BE2C (cell line): ENCODE measurements at regions not wholly inside any gene's neighbourhood (a gene's known extent, or its start where the extent isn't known, plus 50 kb on each side); places are given as distances from the start of the nearest gene placed in this dataset.

Experiments used
- DNase-seq: peaks from one replicate; pipeline ENCODE4 v3.0.0-alpha.2; 2020
- H3K27me3 ChIP-seq: fragments of 250-450 bp; sonication (Bioruptor Pico); 2 replicates; pipeline ENCODE4 v1.5.1; 2020; ENCODE audit warnings: mild to moderate bottlenecking
- H3K36me3 ChIP-seq: fragments of 250-450 bp; sonication (Bioruptor Pico); 2 replicates; pipeline ENCODE4 v1.5.1; 2020; ENCODE audit warnings: mild to moderate bottlenecking
- H3K4me1 ChIP-seq: fragments of 250-450 bp; sonication (Bioruptor Pico); 2 replicates; pipeline ENCODE4 v1.5.1; 2020
- H3K4me3 ChIP-seq: 2 replicates; pipeline ENCODE4 v1.5.1; 2011; ENCODE audit warnings: low read depth, low read length
- H3K9me3 ChIP-seq: fragments of 250-450 bp; sonication (Bioruptor Pico); 2 replicates; pipeline ENCODE4 v1.5.1; 2020
- TF ChIP-seq, protein P1 (sequence below): IDR thresholded peaks from 2 replicates; pipeline ENCODE4 v1.5.1; 2012; ENCODE audit warnings: mild to moderate bottlenecking, low read depth, low read length

DNA sequence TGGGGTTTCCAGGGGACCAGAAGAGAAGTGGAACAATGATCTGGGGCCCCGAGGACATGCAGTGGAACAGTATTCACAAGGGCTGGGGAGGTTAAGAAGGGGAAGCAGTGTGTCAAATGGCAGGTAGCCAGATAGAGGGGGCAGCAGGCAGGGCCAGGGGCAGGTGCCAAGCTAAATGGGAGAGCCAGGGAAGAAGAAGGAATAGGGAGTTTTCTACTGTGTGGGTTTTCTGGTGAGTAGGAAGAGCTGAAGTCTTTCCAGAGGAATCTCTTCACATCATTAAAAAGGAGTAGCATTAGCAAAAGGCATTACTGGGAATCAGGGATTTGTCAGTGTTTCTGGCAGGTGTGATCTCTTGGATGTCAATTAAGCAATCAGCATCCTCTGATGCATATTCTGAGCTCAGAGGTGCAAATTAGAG lies 55.8 kb downstream of the IRAG1 start:
- H3K36me3 ChIP-seq, result no peaks in the 10 kb centered on the region
- H3K4me3 ChIP-seq, result no peak overlapping the region
- no peaks in the 10 kb centered on the region for H3K27me3 ChIP-seq
- no peaks in the 10 kb centered on the region for H3K4me1 ChIP-seq
- TF ChIP-seq, protein P1, sequence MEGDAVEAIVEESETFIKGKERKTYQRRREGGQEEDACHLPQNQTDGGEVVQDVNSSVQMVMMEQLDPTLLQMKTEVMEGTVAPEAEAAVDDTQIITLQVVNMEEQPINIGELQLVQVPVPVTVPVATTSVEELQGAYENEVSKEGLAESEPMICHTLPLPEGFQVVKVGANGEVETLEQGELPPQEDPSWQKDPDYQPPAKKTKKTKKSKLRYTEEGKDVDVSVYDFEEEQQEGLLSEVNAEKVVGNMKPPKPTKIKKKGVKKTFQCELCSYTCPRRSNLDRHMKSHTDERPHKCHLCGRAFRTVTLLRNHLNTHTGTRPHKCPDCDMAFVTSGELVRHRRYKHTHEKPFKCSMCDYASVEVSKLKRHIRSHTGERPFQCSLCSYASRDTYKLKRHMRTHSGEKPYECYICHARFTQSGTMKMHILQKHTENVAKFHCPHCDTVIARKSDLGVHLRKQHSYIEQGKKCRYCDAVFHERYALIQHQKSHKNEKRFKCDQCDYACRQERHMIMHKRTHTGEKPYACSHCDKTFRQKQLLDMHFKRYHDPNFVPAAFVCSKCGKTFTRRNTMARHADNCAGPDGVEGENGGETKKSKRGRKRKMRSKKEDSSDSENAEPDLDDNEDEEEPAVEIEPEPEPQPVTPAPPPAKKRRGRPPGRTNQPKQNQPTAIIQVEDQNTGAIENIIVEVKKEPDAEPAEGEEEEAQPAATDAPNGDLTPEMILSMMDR, result no peak
- DNase-seq, result no peak
- no peaks in the 10 kb centered on the region for H3K9me3 ChIP-seq

DNA sequence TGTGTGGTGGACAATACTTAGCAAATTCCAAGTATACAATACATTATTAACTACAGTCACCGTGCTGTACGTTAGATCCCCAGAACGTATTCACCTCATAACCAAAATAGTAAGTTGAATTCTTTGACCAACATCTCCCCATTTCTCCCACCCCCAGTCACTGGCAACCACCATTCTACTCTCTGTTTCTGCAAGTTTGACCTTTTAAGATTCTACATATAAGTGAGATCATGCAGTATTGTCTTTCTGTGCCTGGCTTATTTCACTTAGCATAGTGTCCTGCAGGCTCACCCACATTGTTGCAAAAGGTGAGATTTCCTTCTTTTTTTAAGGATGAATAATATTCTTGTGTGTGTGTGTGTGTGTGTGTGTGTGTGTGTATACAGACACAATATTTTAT lies 59.1 kb downstream of the IRAG1 start:
- Histone ChIP-seq H3K4me1 (no peaks in the 10 kb centered on the region), H3K4me3 (no peak overlapping the region), H3K36me3 (no peaks in the 10 kb centered on the region), H3K9me3 (no peaks in the 10 kb centered on the region), H3K27me3 (no peaks in the 10 kb centered on the region)
- no peak for DNase-seq
- TF ChIP-seq, protein P1, result no peak

DNA sequence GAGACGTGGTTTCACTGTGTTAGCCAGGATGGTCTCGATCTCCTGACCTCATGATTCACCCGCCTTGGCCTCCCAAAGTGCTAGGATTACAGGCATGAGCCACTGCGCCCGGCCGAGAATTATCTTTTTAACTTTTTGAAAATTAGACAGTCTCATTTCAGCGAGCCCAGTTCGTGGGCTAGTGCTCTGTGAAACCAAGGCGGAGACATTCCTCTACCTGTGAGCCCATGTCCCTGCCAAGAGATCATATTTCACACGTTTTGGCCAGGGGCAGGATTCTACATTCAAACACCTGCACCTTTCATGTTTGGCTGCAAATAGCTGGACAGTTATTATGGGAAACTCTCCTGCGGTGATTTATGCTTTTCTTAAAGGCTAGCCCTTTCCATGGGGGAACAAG lies 60.3 kb downstream of the IRAG1 start:
- H3K9me3 ChIP-seq, result no peaks in the 10 kb centered on the region
- H3K27me3 ChIP-seq, result no peaks in the 10 kb centered on the region
- no peak overlapping the region for H3K4me3 ChIP-seq
- TF ChIP-seq, protein P1, result no peak
- H3K36me3 ChIP-seq, result no peaks in the 10 kb centered on the region
- no peak for DNase-seq
- H3K4me1 ChIP-seq, result no peaks in the 10 kb centered on the region

DNA sequence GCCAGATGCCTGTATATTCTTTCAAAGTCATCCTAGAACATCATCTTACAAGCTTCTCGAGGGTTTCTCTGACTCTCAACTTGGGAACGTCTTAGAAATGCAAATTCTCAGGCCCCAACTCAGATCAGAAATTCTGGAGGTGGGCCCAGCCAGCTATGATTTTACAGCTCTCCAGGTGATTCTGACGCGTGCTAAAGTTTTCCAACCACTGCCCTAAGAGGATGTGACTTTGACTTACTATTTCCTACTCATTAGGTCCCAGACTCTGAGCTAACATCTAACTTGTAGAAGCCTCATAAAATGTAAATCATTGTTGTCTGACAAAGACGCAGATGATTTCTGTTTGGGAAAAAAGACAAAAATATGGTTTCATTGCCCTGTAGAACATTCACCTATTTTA lies 61.1 kb downstream of the IRAG1 start:
- Histone ChIP-seq H3K9me3 (no peaks in the 10 kb centered on the region), H3K36me3 (no peaks in the 10 kb centered on the region), H3K4me3 (no peak overlapping the region), H3K27me3 (no peaks in the 10 kb centered on the region), H3K4me1 (no peaks in the 10 kb centered on the region)
- DNase-seq, result no peak
- TF ChIP-seq, protein P1, result no peak

DNA sequence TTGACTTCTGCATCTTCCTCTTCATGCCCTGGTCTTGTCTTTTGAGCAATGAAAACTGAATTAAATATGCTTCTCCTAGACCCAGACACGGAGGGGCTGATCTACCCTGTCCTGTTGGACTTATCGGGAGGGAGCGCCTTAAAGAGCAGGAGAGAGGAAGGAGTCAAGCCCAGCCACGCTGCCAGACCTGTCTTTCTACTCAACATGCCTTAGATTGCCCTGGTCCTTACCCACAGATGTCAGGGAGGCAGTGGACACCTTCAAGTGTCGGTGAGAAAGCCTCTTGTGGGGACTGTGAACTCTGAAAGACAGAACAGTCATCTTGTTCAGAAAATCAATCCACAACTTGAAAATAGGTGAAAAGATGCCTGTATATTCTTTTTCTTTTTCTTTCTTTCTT lies 61.8 kb downstream of the IRAG1 start:
- no peaks in the 10 kb centered on the region for H3K27me3 ChIP-seq
- no peak overlapping the region for H3K4me3 ChIP-seq
- no peaks in the 10 kb centered on the region for H3K4me1 ChIP-seq
- H3K36me3 ChIP-seq, result no peaks in the 10 kb centered on the region
- H3K9me3 ChIP-seq, result no peaks in the 10 kb centered on the region
- TF ChIP-seq, protein P1, result no peak
- no peak for DNase-seq

DNA sequence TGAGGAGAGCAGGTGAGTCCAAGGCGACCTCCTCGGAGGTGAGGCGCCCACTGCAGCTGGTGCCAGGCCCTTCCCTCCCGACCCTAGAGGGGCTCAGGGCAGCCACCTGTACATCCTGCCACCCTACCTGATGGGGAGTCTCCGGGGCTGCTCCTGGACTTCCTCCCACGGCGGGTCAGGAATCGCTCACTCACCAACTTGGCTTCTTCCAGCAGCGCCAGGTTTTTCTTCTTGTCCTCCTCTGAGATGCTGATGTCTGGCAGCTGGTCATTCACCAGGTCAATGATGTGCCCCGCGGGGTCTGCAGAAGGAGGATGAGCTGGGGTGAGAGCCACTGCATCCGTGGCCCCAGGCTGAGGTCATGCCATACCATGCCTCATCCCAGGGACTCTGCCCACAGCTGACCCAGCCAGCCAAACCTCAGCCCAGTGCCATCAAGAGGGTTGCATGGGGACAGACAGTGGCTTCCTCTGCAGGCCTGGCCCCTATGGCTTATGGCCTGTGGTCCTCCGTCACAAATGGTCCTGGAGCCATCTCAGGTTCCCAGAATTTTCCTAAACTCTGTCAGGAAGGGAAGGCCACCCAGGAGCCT lies 61.0 kb upstream of the LYVE1 start:
- Histone ChIP-seq H3K9me3 (no peaks in the 10 kb centered on the region), H3K27me3 (no peaks in the 10 kb centered on the region), H3K4me3 (no peak overlapping the region), H3K4me1 (no peaks in the 10 kb centered on the region), H3K36me3 (no peaks in the 10 kb centered on the region)
- DNase-seq, result no peak
- TF ChIP-seq, protein P1, result no peak
